ENCODE measurements at regions not wholly inside any gene's neighbourhood (a gene's known extent, or its start where the extent isn't known, plus 50 kb on each side); places are given as distances from the start of the nearest gene placed in this dataset.
"Not testable (repeated sequence)": the region's sequence is repeated elsewhere in the genome, so short reads cannot be mapped to it uniquely, and the experiment has no call there.

- no peaks in the 10 kb centered on the region for H3K9me3 Mint-ChIP-seq
- no peak overlapping the region for H3K27ac Mint-ChIP-seq
- H3K27me3 Mint-ChIP-seq (ENCODE audit: low read depth): peaks cover 6% of the 10 kb centered on the region
- no peaks in the 10 kb centered on the region for H3K4me1 Mint-ChIP-seq (ENCODE audit: low read depth)
- DNase-seq: no peak
- no peaks in the 10 kb centered on the region for H3K36me3 Mint-ChIP-seq (ENCODE audit: low read depth)
- H3K4me3 Mint-ChIP-seq: no peak overlapping the region
- CTCF ChIA-PET: no interaction called here
- intact Hi-C loops (cut with micrococcal nuclease): no loop called here
Observed at GRCh38 chr9:75539523-75539922, 350.9 kb upstream of the PCSK5 start.

GRCh38 chr9:75540185-75540584 is 350.3 kb upstream of the PCSK5 start:
- CTCF ChIA-PET: no interaction called here

GRCh38 chr9:75541734-75542133 is 348.7 kb upstream of the PCSK5 start:
- no peak for DNase-seq
- Mint-ChIP-seq H3K9me3 (no peaks in the 10 kb centered on the region), H3K27me3 (ENCODE audit: low read depth) (peaks cover 8% of the 10 kb centered on the region), H3K4me1 (ENCODE audit: low read depth) (no peaks in the 10 kb centered on the region), H3K4me3 (no peak overlapping the region), H3K27ac (no peak overlapping the region), H3K36me3 (ENCODE audit: low read depth) (no peaks in the 10 kb centered on the region)
- CTCF ChIA-PET: no interaction called here
- intact Hi-C loops (cut with micrococcal nuclease): no loop called here

More at GRCh38 chr9:75540185-75540584, 350.3 kb upstream of the PCSK5 start:
- no peak overlapping the region for H3K27ac Mint-ChIP-seq
- H3K36me3 Mint-ChIP-seq (ENCODE audit: low read depth): no peaks in the 10 kb centered on the region
- DNase-seq: no peak
- H3K27me3 Mint-ChIP-seq (ENCODE audit: low read depth): peaks cover 6% of the 10 kb centered on the region
- no peaks in the 10 kb centered on the region for H3K9me3 Mint-ChIP-seq
- no peaks in the 10 kb centered on the region for H3K4me1 Mint-ChIP-seq (ENCODE audit: low read depth)
- intact Hi-C loops (cut with micrococcal nuclease): no loop called here
- no peak overlapping the region for H3K4me3 Mint-ChIP-seq

GRCh38 chr9:75544815-75545214 is 345.7 kb upstream of the PCSK5 start:
- H3K36me3 Mint-ChIP-seq (ENCODE audit: low read depth): no peaks in the 10 kb centered on the region
- peaks cover 2% of the 10 kb centered on the region for H3K27me3 Mint-ChIP-seq (ENCODE audit: low read depth)
- H3K4me3 Mint-ChIP-seq: no peak overlapping the region
- H3K27ac Mint-ChIP-seq: no peak overlapping the region
- H3K4me1 Mint-ChIP-seq (ENCODE audit: low read depth): no peaks in the 10 kb centered on the region
- DNase-seq: no peak
- intact Hi-C loops (cut with micrococcal nuclease): no loop called here
- CTCF ChIA-PET: no interaction called here
- no peaks in the 10 kb centered on the region for H3K9me3 Mint-ChIP-seq

- no peak for DNase-seq
- Mint-ChIP-seq H3K27ac (no peak overlapping the region), H3K36me3 (ENCODE audit: low read depth) (no peaks in the 10 kb centered on the region), H3K4me1 (ENCODE audit: low read depth) (no peaks in the 10 kb centered on the region), H3K27me3 (ENCODE audit: low read depth) (peaks cover 2% of the 10 kb centered on the region), H3K4me3 (no peak overlapping the region), H3K9me3 (no peaks in the 10 kb centered on the region)
- intact Hi-C loops (cut with micrococcal nuclease): no loop called here
- CTCF ChIA-PET: no interaction called here
Observed at GRCh38 chr9:75545287-75545686, 345.2 kb upstream of the PCSK5 start.

- no peak overlapping the region for H3K4me3 Mint-ChIP-seq
- H3K9me3 Mint-ChIP-seq: no peaks in the 10 kb centered on the region
- intact Hi-C loops (cut with micrococcal nuclease): no loop called here
- peaks cover 4% of the 10 kb centered on the region for H3K27me3 Mint-ChIP-seq (ENCODE audit: low read depth)
- H3K27ac Mint-ChIP-seq: no peak overlapping the region
- H3K36me3 Mint-ChIP-seq (ENCODE audit: low read depth): no peaks in the 10 kb centered on the region
- CTCF ChIA-PET: no interaction called here
- no peaks in the 10 kb centered on the region for H3K4me1 Mint-ChIP-seq (ENCODE audit: low read depth)
- no peak for DNase-seq
Observed at GRCh38 chr9:75548871-75549270, 341.6 kb upstream of the PCSK5 start.

GRCh38 chr9:75551861-75552260 is 338.6 kb upstream of the PCSK5 start:
- Mint-ChIP-seq H3K9me3 (no peaks in the 10 kb centered on the region), H3K4me3 (no peak overlapping the region), H3K4me1 (ENCODE audit: low read depth) (no peaks in the 10 kb centered on the region), H3K27me3 (ENCODE audit: low read depth) (peaks cover 3% of the 10 kb centered on the region), H3K36me3 (ENCODE audit: low read depth) (no peaks in the 10 kb centered on the region), H3K27ac (no peak overlapping the region)
- CTCF ChIA-PET: no interaction called here
- no peak for DNase-seq
- intact Hi-C loops (cut with micrococcal nuclease): no loop called here

GRCh38 chr9:75552941-75553340 is 337.5 kb upstream of the PCSK5 start:
- no peaks in the 10 kb centered on the region for H3K4me1 Mint-ChIP-seq (ENCODE audit: low read depth)
- CTCF ChIA-PET: interaction anchor here (0.8 kb wide), 1 partner anchor 8 kb away, joined by 3 read pairs; no protein-coding TSS in a partner anchor
- no peaks in the 10 kb centered on the region for H3K36me3 Mint-ChIP-seq (ENCODE audit: low read depth)
- peaks cover 3% of the 10 kb centered on the region for H3K27me3 Mint-ChIP-seq (ENCODE audit: low read depth)
- no peak overlapping the region for H3K27ac Mint-ChIP-seq
- H3K4me3 Mint-ChIP-seq: no peak overlapping the region
- intact Hi-C loops (cut with micrococcal nuclease): no loop called here
- H3K9me3 Mint-ChIP-seq: no peaks in the 10 kb centered on the region
- no peak for DNase-seq

GRCh38 chr9:75566813-75567212 is 323.7 kb upstream of the PCSK5 start:
- H3K4me1 Mint-ChIP-seq (ENCODE audit: low read depth); H3K4me3 Mint-ChIP-seq; H3K9me3 Mint-ChIP-seq; H3K27ac Mint-ChIP-seq; DNase-seq; CTCF ChIA-PET; H3K36me3 Mint-ChIP-seq (ENCODE audit: low read depth); intact Hi-C loops (cut with micrococcal nuclease): not testable (repeated sequence)
- H3K27me3 Mint-ChIP-seq (ENCODE audit: low read depth): peaks cover 16% of the 10 kb centered on the region

GRCh38 chr9:75570538-75570937 is 319.9 kb upstream of the PCSK5 start:
- peaks cover 5% of the 10 kb centered on the region for H3K27me3 Mint-ChIP-seq (ENCODE audit: low read depth)
- intact Hi-C loops (cut with micrococcal nuclease): no loop called here
- CTCF ChIA-PET: no interaction called here
- no peaks in the 10 kb centered on the region for H3K4me1 Mint-ChIP-seq (ENCODE audit: low read depth)
- DNase-seq: no peak
- H3K27ac Mint-ChIP-seq: no peak overlapping the region
- H3K9me3 Mint-ChIP-seq: peaks cover 2% of the 10 kb centered on the region
- no peak overlapping the region for H3K4me3 Mint-ChIP-seq
- no peaks in the 10 kb centered on the region for H3K36me3 Mint-ChIP-seq (ENCODE audit: low read depth)

- Mint-ChIP-seq H3K4me1 (ENCODE audit: low read depth) (no peaks in the 10 kb centered on the region), H3K27me3 (ENCODE audit: low read depth) (no peaks in the 10 kb centered on the region), H3K9me3 (no peaks in the 10 kb centered on the region), H3K27ac (no peak overlapping the region), H3K4me3 (no peak overlapping the region), H3K36me3 (ENCODE audit: low read depth) (no peaks in the 10 kb centered on the region)
- intact Hi-C loops (cut with micrococcal nuclease): no loop called here
- CTCF ChIA-PET: no interaction called here
- no peak for DNase-seq
Observed at GRCh38 chr9:75574569-75574968, 315.9 kb upstream of the PCSK5 start.

GRCh38 chr9:75582870-75583269 is 307.6 kb upstream of the PCSK5 start:
- no peak overlapping the region for H3K4me3 Mint-ChIP-seq
- H3K27ac Mint-ChIP-seq: no peak overlapping the region
- intact Hi-C loops (cut with micrococcal nuclease): no loop called here
- H3K27me3 Mint-ChIP-seq (ENCODE audit: low read depth): peaks cover 16% of the 10 kb centered on the region
- H3K9me3 Mint-ChIP-seq: no peaks in the 10 kb centered on the region
- no peaks in the 10 kb centered on the region for H3K4me1 Mint-ChIP-seq (ENCODE audit: low read depth)
- no peak for DNase-seq
- CTCF ChIA-PET: no interaction called here
- no peaks in the 10 kb centered on the region for H3K36me3 Mint-ChIP-seq (ENCODE audit: low read depth)

- CTCF ChIA-PET: interaction anchor here (0.9 to 1.2 kb wide), 3 partner anchors 9 to 192 kb away, joined by 3 to 4 read pairs (median 3); no protein-coding TSS in a partner anchor
- DNase-seq: no peak
- no peak overlapping the region for H3K4me3 Mint-ChIP-seq
- H3K9me3 Mint-ChIP-seq: peaks cover 4% of the 10 kb centered on the region
- intact Hi-C loops (cut with micrococcal nuclease): no loop called here
- H3K36me3 Mint-ChIP-seq (ENCODE audit: low read depth): no peaks in the 10 kb centered on the region
- H3K27me3 Mint-ChIP-seq (ENCODE audit: low read depth): peaks cover 16% of the 10 kb centered on the region
- H3K27ac Mint-ChIP-seq: no peak overlapping the region
- H3K4me1 Mint-ChIP-seq (ENCODE audit: low read depth): no peaks in the 10 kb centered on the region
Observed at GRCh38 chr9:75588808-75589207, 301.7 kb upstream of the PCSK5 start.

GRCh38 chr9:75589497-75589896 is 301.0 kb upstream of the PCSK5 start:
- no peak overlapping the region for H3K4me3 Mint-ChIP-seq

More at GRCh38 chr9:75589497-75589896, 301.0 kb upstream of the PCSK5 start:
- CTCF ChIA-PET: no interaction called here
- DNase-seq: no peak
- Mint-ChIP-seq H3K27me3 (ENCODE audit: low read depth) (peaks cover 14% of the 10 kb centered on the region), H3K36me3 (ENCODE audit: low read depth) (no peaks in the 10 kb centered on the region), H3K27ac (no peak overlapping the region), H3K4me1 (ENCODE audit: low read depth) (no peaks in the 10 kb centered on the region), H3K9me3 (peaks cover 4% of the 10 kb centered on the region)
- intact Hi-C loops (cut with micrococcal nuclease): no loop called here

Data from activated naive CD4-positive, alpha-beta T cell treated with anti-CD3 and anti-CD28 coated beads for 36 hours (primary cell).